AG04449 (cell line): ENCODE measurements at regions not wholly inside any gene's neighbourhood (a gene's known extent, or its start where the extent isn't known, plus 50 kb on each side); places are given as distances from the start of the nearest gene placed in this dataset.

ENCODE experiments used
- CTCF ChIA-PET: fragments of 350-600 bp; formaldehyde crosslinking; extraction: SDS; loops from one replicate; lab custom pipeline; 2021; ENCODE audit warnings: antibody characterized with exemption; lab: Yijun Ruan, JAX
- POLR2A ChIA-PET: fragments of 400-600, 350-600 bp; formaldehyde crosslinking; extraction: SDS; loops from one replicate; lab custom pipeline; 2020; ENCODE audit warnings: antibody characterized with exemption, inconsistent platforms; lab: Yijun Ruan, JAX
- DNase-seq: peaks from one replicate; pipeline ENCODE4 v3.0.0-alpha.2; 2010; ENCODE audit warnings: low read depth, low spot score
- H3K4me3 ChIP-seq: 2 replicates; pipeline ENCODE4 v1.5.1; 2011; ENCODE audit warnings: low read depth, mild to moderate bottlenecking, control low read depth, low read length
- TF ChIP-seq, protein P1 (sequence below): IDR thresholded peaks from one replicate; pipeline ENCODE4 v1.5.1; 2011; ENCODE audit warnings: mild to moderate bottlenecking, moderate library complexity, low read length, control low read depth, inconsistent platforms; ENCODE audit not compliant: insufficient read depth; ENCODE audit errors: missing control alignments

DNA sequence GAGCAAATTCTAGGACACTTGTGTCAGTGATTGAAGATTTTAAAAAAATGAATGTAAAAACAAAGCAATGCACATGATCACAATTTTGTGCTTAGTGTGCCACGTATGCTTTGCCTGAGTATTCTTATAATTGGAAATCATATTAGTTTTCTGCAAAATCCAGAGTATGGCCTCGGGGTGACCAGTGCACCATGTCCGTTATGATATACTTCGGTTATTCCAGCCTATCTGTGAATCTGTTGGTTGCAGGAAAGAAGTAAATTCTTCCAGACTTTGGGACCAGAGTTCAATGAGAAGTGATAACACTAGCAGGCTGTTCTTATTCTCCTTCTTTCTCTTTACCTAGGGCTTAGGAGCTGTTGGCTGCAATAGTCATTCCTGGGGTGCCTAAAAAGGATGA, 152.0 kb upstream of the TMC3 start:
- H3K4me3 ChIP-seq = no peak overlapping the region
- ChIA-PET CTCF (no interaction called here), POLR2A (no interaction called here)
- TF ChIP-seq, protein P1, sequence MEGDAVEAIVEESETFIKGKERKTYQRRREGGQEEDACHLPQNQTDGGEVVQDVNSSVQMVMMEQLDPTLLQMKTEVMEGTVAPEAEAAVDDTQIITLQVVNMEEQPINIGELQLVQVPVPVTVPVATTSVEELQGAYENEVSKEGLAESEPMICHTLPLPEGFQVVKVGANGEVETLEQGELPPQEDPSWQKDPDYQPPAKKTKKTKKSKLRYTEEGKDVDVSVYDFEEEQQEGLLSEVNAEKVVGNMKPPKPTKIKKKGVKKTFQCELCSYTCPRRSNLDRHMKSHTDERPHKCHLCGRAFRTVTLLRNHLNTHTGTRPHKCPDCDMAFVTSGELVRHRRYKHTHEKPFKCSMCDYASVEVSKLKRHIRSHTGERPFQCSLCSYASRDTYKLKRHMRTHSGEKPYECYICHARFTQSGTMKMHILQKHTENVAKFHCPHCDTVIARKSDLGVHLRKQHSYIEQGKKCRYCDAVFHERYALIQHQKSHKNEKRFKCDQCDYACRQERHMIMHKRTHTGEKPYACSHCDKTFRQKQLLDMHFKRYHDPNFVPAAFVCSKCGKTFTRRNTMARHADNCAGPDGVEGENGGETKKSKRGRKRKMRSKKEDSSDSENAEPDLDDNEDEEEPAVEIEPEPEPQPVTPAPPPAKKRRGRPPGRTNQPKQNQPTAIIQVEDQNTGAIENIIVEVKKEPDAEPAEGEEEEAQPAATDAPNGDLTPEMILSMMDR = no peak
- DNase-seq = no peak

DNA sequence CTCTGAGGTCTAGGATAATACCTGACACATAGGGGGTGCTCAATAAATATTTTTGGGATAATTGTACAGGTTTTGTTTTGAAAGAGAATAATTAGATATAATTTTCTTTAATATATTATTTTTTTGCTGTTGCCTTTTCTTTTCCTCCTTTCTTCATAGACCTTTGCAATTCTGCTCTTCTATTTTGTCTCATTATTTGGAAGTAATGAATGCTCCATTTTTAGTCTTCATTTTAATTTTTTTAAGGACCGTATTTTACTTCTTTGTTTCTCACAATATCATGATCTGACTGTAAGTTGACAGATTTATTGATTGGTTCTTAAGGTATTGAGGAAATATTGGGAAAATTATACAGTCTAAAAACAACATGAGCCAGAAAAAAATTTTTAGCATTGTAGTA, 150.5 kb upstream of the TMC3 start:
- ChIA-PET CTCF (no interaction called here), POLR2A (no interaction called here)
- TF ChIP-seq, protein P1 = no peak
- no peak overlapping the region for H3K4me3 ChIP-seq
- no peak for DNase-seq

DNA sequence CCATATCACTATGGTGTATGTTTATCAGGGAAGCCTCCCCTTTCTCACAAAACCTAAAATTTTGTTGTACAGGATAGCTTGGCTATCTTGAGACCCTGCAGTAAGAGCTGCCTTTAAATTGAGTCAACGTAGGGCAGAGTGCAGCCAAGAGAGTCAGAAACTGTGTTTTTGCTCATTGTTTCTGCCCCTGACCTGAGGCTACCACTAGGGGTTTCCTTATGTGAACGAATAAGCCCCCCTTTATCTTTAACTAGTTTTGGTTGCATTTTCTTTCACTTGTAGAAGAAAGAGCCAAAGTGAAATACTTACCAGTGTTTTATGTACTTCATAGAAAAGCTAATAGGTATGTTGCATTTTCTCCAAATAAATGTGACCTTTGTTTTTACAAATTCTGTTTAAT, 149.9 kb upstream of the TMC3 start:
- ChIA-PET POLR2A (no interaction called here), CTCF (no interaction called here)
- DNase-seq = no peak
- H3K4me3 ChIP-seq = no peak overlapping the region
- TF ChIP-seq, protein P1 = no peak

DNA sequence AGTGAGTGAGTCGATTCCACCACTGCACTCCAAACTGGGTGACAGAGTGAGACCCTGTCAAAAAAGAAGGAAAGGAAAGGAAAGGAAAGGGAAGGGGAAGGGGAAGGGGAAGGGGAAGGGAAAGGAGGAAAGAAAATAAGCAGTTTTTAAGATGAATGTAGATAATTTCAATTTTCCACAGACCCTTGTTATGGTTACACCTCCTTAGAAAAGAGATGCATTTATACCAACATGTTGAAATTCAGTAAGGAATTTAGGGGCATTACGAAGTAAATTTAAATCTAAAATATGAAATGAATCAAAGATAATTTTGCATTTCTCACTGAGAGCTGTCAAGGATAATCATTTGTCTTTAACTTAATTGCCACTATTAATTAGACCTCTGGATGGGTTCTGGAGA, 146.5 kb upstream of the TMC3 start:
- TF ChIP-seq, protein P1 = no peak
- POLR2A ChIA-PET = no interaction called here

DNA sequence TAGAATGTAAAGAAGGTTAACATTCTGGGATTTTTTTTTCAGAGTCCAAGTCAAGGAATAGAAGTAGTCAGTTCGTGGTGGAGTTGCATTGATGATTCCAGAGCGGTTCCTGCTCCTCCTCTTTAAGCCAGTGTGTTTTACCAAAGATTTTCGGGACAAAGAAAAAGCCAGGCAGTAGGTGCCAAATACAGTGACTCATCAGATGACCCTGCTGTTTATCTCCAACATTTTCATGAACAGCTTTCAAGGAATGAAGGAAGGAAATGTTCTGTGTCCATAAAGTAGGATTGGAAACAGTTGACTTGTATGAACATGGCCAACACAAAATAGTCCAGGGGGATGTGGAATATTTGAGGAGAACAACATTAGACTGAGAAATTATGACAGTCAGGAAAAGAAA, 142.4 kb upstream of the TMC3 start:
- no peak overlapping the region for H3K4me3 ChIP-seq
- DNase-seq = no peak
- TF ChIP-seq, protein P1 = no peak
- CTCF ChIA-PET = no interaction called here
- POLR2A ChIA-PET = no interaction called here

More for the DNA sequence above, 146.5 kb upstream of the TMC3 start:
- CTCF ChIA-PET = no interaction called here
- no peak for DNase-seq
- H3K4me3 ChIP-seq = no peak overlapping the region

DNA sequence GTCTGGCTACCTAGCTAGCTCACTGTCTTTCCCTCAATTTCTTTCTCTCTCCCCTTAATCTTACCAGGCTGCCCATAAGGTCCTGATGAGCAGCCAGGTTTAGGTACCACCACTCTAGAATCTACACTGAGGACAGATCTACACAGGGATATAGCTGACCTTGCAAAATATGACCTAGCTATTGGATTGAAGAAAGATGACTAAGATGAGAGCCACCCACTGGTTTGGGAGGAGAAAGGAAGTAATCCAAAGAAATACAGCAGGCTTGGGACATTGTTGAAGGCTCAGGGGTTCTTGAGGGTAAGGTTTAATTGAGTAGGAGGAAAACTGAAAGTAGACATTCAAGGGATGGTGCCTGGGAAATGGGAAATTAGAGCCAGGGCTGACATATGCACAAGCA, 142.0 kb upstream of the TMC3 start:
- no peak for DNase-seq
- TF ChIP-seq, protein P1 = no peak
- CTCF ChIA-PET = no interaction called here
- no peak overlapping the region for H3K4me3 ChIP-seq
- POLR2A ChIA-PET = no interaction called here
